ENCODE measurements at regions not wholly inside any gene's neighbourhood (a gene's known extent, or its start where the extent isn't known, plus 50 kb on each side); places are given as distances from the start of the nearest gene placed in this dataset.

GRCh38 chr2:176709991-176710390 is 440.7 kb downstream of the MTX2 start:
- no peak for TF ChIP-seq POLR2A (IDR thresholded peaks at IDR 0.05)
- TF ChIP-seq CTCF (IDR thresholded peaks at IDR 0.05) = no peak
